Body of pancreas (tissue), 4 donors: ENCODE measurements at regions not wholly inside any gene's neighbourhood (a gene's known extent, or its start where the extent isn't known, plus 50 kb on each side); places are given as distances from the start of the nearest gene placed in this dataset.

Experiments used
- ATAC-seq: fragments of 150-250 bp; one replicate; pipeline ENCODE4 v1.9.1; 2016
- DNase-seq, 4 donors: peaks; one replicate each; pipeline ENCODE4 v3.0.0-alpha.2; 2019
- H3K27ac ChIP-seq, 4 donors: fragments of 200-600 bp; sonication (generic); 1 replicate in 3 of 4; 2 replicates in 1 of 4; pipeline versions ENCODE4 v1.5.1 to v1.6.1; 2016 to 2019; ENCODE audit warnings: mild to moderate bottlenecking in 1 of 4, mixed read lengths in 1 of 4, moderate library complexity in 1 of 4
- H3K27me3 ChIP-seq, 2 donors: fragments of 200-600 bp; sonication (generic); one replicate each; pipeline ENCODE4 v1.6.0; 2016; ENCODE audit warnings: mild to moderate bottlenecking in 1 of 2
- H3K36me3 ChIP-seq, 2 donors: fragments of 200-600 bp; sonication (generic); replicated peaks in 1 of 2; 2 replicates each; pipeline ENCODE4 v1.5.1; 2016; ENCODE audit warnings: low read depth in 2 of 2; ENCODE audit not compliant: insufficient read depth in 1 of 2
- H3K4me1 ChIP-seq: fragments of 200-600 bp; sonication (generic); one replicate; pipeline ENCODE4 v1.6.0; 2016
- H3K4me3 ChIP-seq, 2 donors: fragments of 200-600 bp; sonication (generic); 1 replicate in 1 of 2; 2 replicates in 1 of 2; pipeline ENCODE4 v1.5.1; 2016 to 2019
- H3K9me3 ChIP-seq, 3 donors: fragments of 200-600 bp; sonication (generic); 1 replicate in 2 of 3; 2 replicates in 1 of 3; pipeline ENCODE4 v1.5.1; 2016
- POLR2A ChIP-seq, 3 donors: fragments of 450-650 bp; IDR thresholded peaks; one replicate each; pipeline ENCODE4 v1.6.1; 2016; ENCODE audit warnings: antibody characterized with exemption in 3 of 3, mild to moderate bottlenecking in 2 of 3
- WGBS, 2 donors: methylation state at CpG; one replicate each; pipeline ENCODE4 v1.1.5; 2017; 5-methylcytosine and 5-hydroxymethylcytosine counted together
- intact Hi-C: fragments of 100-400 bp; cut with DNase I; formaldehyde crosslinking; loops from one replicate; pipeline ENCODE4 v1.15.1; 2023
- TF ChIP-seq, protein P1 (sequence below), 7 experiments: fragments of 450-650 bp in 4 of 7; fragments of 200-600 bp in 3 of 7; sonication (generic) in 3 of 7; IDR thresholded peaks; one replicate each; pipeline ENCODE4 v1.5.1; 2016 to 2019; ENCODE audit warnings: antibody characterized with exemption in 7 of 7

DNA sequence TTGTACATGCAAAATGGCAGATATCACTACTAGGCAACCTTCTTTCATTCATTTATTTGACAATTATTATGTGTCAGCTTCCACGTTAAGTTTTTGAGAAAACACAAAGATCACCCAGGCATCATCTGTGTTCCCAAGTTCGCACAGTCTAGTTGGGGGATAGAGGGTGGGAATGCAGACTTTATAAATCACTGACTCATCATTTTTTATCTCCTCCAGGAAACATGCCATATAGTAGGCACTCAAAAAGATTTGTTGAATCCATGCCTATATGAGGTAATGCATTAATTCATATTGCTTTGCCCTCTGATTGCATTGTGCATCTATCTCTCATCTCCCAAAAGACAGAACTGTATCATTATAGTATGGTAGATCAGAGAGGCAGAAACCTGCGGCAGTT lies 196.8 kb upstream of the TOX3 start:
- no peak for ATAC-seq

DNA sequence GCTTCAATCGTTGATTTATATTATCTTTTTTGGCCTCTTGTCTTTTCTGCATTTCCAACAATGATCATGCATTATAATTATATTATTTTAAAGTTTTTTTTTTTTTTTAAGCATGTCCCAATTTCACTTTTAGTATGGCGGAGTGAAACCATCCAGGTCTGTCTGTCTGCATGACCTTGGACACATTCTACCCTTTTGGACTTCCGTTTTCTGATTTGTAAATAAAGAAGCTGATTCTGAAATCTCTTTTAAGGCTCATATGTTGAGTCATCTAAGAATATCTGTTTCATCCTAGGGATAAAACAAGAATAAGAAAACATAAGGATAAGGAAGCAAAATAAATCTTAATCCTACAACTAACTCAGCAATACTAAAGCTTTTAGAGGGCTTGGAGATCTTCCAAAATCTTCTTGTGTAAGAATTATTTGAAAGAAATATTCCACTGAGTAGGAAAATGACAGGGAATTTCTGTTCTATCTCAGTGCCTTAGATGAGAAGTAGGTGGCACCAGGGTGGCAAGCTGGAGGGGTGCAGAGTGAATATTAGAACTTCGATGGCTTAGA lies 195.7 kb upstream of the TOX3 start:
- ATAC-seq (no peak), DNase-seq (no peak)
- no peaks in the 10 kb centered on the region for H3K36me3 ChIP-seq
- 55 to 62% methylated on average over 4 of the region's 4 CpGs for WGBS, 2 donors
- no peak for TF ChIP-seq POLR2A (IDR thresholded peaks at IDR 0.05)
- TF ChIP-seq, protein P1, sequence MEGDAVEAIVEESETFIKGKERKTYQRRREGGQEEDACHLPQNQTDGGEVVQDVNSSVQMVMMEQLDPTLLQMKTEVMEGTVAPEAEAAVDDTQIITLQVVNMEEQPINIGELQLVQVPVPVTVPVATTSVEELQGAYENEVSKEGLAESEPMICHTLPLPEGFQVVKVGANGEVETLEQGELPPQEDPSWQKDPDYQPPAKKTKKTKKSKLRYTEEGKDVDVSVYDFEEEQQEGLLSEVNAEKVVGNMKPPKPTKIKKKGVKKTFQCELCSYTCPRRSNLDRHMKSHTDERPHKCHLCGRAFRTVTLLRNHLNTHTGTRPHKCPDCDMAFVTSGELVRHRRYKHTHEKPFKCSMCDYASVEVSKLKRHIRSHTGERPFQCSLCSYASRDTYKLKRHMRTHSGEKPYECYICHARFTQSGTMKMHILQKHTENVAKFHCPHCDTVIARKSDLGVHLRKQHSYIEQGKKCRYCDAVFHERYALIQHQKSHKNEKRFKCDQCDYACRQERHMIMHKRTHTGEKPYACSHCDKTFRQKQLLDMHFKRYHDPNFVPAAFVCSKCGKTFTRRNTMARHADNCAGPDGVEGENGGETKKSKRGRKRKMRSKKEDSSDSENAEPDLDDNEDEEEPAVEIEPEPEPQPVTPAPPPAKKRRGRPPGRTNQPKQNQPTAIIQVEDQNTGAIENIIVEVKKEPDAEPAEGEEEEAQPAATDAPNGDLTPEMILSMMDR (IDR thresholded peaks at IDR 0.05) = no peak
- no peaks in the 10 kb centered on the region for H3K27me3 ChIP-seq
- intact Hi-C loops = no loop called here
- no peaks in the 10 kb centered on the region for H3K9me3 ChIP-seq
- no peaks in the 10 kb centered on the region for H3K4me1 ChIP-seq
- no peak overlapping the region for H3K27ac ChIP-seq
- H3K4me3 ChIP-seq = no peak overlapping the region

More for the DNA sequence above, 196.8 kb upstream of the TOX3 start:
- no peak for TF ChIP-seq POLR2A (IDR thresholded peaks at IDR 0.05)
- TF ChIP-seq, protein P1 (IDR thresholded peaks at IDR 0.05) = no peak
- H3K27ac ChIP-seq = no peak overlapping the region
- H3K9me3 ChIP-seq = no peaks in the 10 kb centered on the region
- intact Hi-C loops = no loop called here
- 86 to 88% methylated on average over 3 of the region's 3 CpGs for WGBS, 2 donors
- no peaks in the 10 kb centered on the region for H3K4me1 ChIP-seq
- no peaks in the 10 kb centered on the region for H3K36me3 ChIP-seq
- H3K27me3 ChIP-seq = no peaks in the 10 kb centered on the region
- DNase-seq = no peak
- H3K4me3 ChIP-seq = no peak overlapping the region

DNA sequence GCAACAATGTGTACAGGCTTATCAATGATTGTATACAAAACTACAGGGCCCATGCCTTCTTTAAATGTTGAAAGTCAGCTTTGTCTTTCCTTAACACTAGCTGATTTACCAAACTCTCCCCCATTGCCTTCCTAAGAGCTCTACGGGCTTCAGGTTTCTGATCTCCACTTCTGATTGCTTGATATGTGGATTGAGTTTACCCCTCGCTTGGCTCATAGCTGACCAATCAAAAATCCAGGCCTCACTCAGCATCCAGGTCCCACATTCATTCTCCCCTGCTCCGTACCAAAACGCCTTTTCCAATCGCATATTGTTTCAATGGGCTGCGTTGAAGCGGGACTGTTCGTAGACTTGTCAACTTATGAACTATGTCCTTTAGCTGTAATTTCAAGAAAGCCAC lies 195.1 kb upstream of the TOX3 start:
- DNase-seq (no peak), ATAC-seq (no peak)
- no peak overlapping the region for H3K27ac ChIP-seq
- H3K4me3 ChIP-seq = no peak overlapping the region
- H3K36me3 ChIP-seq = no peaks in the 10 kb centered on the region
- WGBS, 2 donors = 87 to 93% methylated on average over 8 of the region's 8 CpGs
- H3K27me3 ChIP-seq = no peaks in the 10 kb centered on the region
- H3K4me1 ChIP-seq = no peaks in the 10 kb centered on the region
- no peaks in the 10 kb centered on the region for H3K9me3 ChIP-seq
- TF ChIP-seq POLR2A (IDR thresholded peaks at IDR 0.05) = no peak
- TF ChIP-seq, protein P1 (IDR thresholded peaks at IDR 0.05) = no peak
- intact Hi-C loops = no loop called here

DNA sequence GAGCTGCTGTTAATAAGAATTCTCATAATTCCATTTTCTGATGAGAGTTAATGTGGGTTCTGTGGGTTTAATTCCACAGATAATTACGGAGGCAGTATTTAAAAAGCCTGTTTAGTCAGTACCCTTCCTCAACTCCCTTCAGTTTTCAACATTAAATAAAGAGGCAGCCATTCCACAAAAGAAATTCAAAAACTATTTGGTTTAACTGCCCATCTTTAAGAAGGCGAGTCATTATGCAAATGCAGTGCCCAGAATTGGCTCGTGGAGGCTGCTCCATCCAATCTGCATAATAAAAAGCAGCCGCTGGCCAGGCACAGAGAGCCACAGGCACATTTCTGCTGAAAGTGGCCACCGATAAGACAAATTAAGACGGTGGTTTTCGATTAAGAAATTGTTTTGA lies 194.4 kb upstream of the TOX3 start:
- H3K4me3 ChIP-seq = no peak overlapping the region
- no peak for TF ChIP-seq POLR2A (IDR thresholded peaks at IDR 0.05)
- TF ChIP-seq, protein P1 (IDR thresholded peaks at IDR 0.05) = no peak
- intact Hi-C loops = no loop called here
- no peaks in the 10 kb centered on the region for H3K9me3 ChIP-seq
- DNase-seq (no peak), ATAC-seq (no peak)
- H3K27ac ChIP-seq = no peak overlapping the region
- no peaks in the 10 kb centered on the region for H3K36me3 ChIP-seq
- H3K4me1 ChIP-seq = no peaks in the 10 kb centered on the region
- no peaks in the 10 kb centered on the region for H3K27me3 ChIP-seq
- WGBS, 2 donors = 57 to 70% methylated on average over 7 of the region's 7 CpGs

DNA sequence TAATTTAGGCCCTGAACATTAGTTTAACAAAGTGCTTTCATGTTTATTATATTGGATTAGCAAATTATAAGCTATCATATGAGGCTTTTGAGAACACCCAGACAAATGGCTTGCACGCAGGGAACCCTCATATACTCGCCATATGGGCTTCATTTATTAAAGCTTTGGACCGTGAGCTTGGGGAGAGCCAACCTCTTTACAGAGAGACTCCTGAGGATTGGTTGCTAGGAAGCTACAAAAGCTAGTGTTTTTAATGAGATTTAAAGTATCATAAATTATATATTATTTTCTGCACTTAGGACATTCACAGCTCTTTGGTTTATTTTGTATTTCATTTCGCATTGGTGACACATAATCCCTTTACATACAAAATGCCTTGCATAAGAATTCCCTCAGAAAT lies 193.8 kb upstream of the TOX3 start:
- intact Hi-C loops = no loop called here
- H3K36me3 ChIP-seq = no peaks in the 10 kb centered on the region
- H3K27me3 ChIP-seq = no peaks in the 10 kb centered on the region
- 87% methylated on average over 4 of the region's 4 CpGs for WGBS, 2 donors
- no peak overlapping the region for H3K4me3 ChIP-seq
- no peak for TF ChIP-seq POLR2A (IDR thresholded peaks at IDR 0.05)
- TF ChIP-seq, protein P1 (IDR thresholded peaks at IDR 0.05) = no peak
- H3K4me1 ChIP-seq = no peaks in the 10 kb centered on the region
- DNase-seq (no peak), ATAC-seq (no peak)
- H3K27ac ChIP-seq = no peak overlapping the region
- no peaks in the 10 kb centered on the region for H3K9me3 ChIP-seq
